Panc1 (cell line): ENCODE measurements at regions not wholly inside any gene's neighbourhood (a gene's known extent, or its start where the extent isn't known, plus 50 kb on each side); places are given as distances from the start of the nearest gene placed in this dataset.

ENCODE experiments used
- ATAC-seq: fragments of 200-7000 bp; cut with Tn5 transposase; 2 replicates; pipeline ENCODE4 v1.9.1; 2020; ENCODE audit warnings: mild to moderate bottlenecking, moderate library complexity
- BruUV-seq: library from RNA; stranded (reverse); fragments of 400-500 nt; replicated peaks from 2 replicates; lab custom pipeline; 2021; lab: Mats Ljungman, UMichigan
- CTCF ChIA-PET: fragments of 300-600 bp; sonication (Branson Sonifier 250); formaldehyde crosslinking; loops from one replicate; lab custom pipeline; 2022; ENCODE audit warnings: antibody characterized with exemption; lab: Charles Lee
- POLR2A ChIA-PET: fragments of 300-600 bp; sonication (Branson Sonifier 250); formaldehyde crosslinking; loops from one replicate; lab custom pipeline; 2022; ENCODE audit warnings: antibody characterized with exemption; lab: Charles Lee
- DNase-seq: peaks from one replicate; pipeline ENCODE4 v3.0.0-alpha.2; 2010; ENCODE audit warnings: low read depth, low spot score
- H3K27ac ChIP-seq: 2 replicates; pipeline ENCODE4 v1.5.1; 2011; ENCODE audit warnings: mild to moderate bottlenecking, low read length, inconsistent platforms
- H3K27me3 ChIP-seq: fragments of 200-500 bp; sonication (Bioruptor generic); 2 replicates; pipeline ENCODE4 v1.6.0; 2014; ENCODE audit warnings: low read length, inconsistent platforms; ENCODE audit not compliant: control insufficient read depth, insufficient read depth
- H3K36me3 ChIP-seq: fragments of 200-500 bp; sonication (Bioruptor generic); 2 replicates; pipeline ENCODE4 v1.5.1; 2014; ENCODE audit warnings: inconsistent platforms, mild to moderate bottlenecking, low read length, moderate library complexity; ENCODE audit not compliant: control insufficient read depth, insufficient read depth
- H3K4me1 ChIP-seq: 2 replicates; pipeline ENCODE4 v1.5.1; 2011; ENCODE audit warnings: inconsistent platforms, mild to moderate bottlenecking, low read length, moderate library complexity; ENCODE audit not compliant: control insufficient read depth, insufficient read depth
- H3K4me3 ChIP-seq, 2 experiments: 2 replicates each; pipeline ENCODE4 v1.5.1; 2011 to 2012; ENCODE audit warnings: low read depth in 2 of 2, low read length in 2 of 2, mild to moderate bottlenecking in 2 of 2, inconsistent platforms in 1 of 2, moderate library complexity in 1 of 2
- H3K9me3 ChIP-seq: fragments of 200-500 bp; sonication (Bioruptor generic); 2 replicates; pipeline ENCODE4 v1.5.1; 2014; ENCODE audit warnings: low read depth, mild to moderate bottlenecking, inconsistent platforms, low read length, moderate library complexity; ENCODE audit not compliant: control insufficient read depth, insufficient read depth
- POLR2AphosphoS5 ChIP-seq: IDR thresholded peaks from 2 replicates; pipeline ENCODE4 v1.6.1; 2012; ENCODE audit warnings: mild to moderate bottlenecking, low read depth, low read length, moderate library complexity
- SIN3A ChIP-seq: IDR thresholded peaks from 2 replicates; pipeline ENCODE4 v1.6.1; 2012; ENCODE audit warnings: low read depth, mild to moderate bottlenecking, low read length, moderate library complexity, borderline replicate concordance; ENCODE audit not compliant: insufficient read depth
- TCF7L2 ChIP-seq: IDR thresholded peaks from 2 replicates; pipeline ENCODE4 v1.6.1; 2011; ENCODE audit warnings: mild to moderate bottlenecking, low read depth, low read length, inconsistent platforms
- in situ Hi-C: cut with HindIII; loops from 2 replicates; pipeline ENCODE4 v1.10.0; 2016; ENCODE audit warnings: low sequenced_read_pairs, low pct_unique_long_range_greater_than_20kb
- intact Hi-C: fragments of 100-400 bp; cut with micrococcal nuclease; formaldehyde crosslinking; loops from one replicate; pipeline ENCODE4 v1.10.0; 2022; ENCODE audit not compliant: unreplicated experiment
- TF ChIP-seq, protein P1 (sequence below), 2 experiments: IDR thresholded peaks; 2 replicates each; pipeline ENCODE4 v1.6.1; 2011 to 2012; ENCODE audit warnings: low read depth in 2 of 2, control low read depth in 1 of 2, low read length in 1 of 2, mild to moderate bottlenecking in 1 of 2, moderate library complexity in 1 of 2; ENCODE audit not compliant: insufficient read depth in 1 of 2
- TF ChIP-seq, protein P2 (sequence below): fragments of 450-650 bp; IDR thresholded peaks from 2 replicates; pipeline ENCODE4 v1.5.1; 2017; ENCODE audit warnings: mild to moderate bottlenecking

DNA sequence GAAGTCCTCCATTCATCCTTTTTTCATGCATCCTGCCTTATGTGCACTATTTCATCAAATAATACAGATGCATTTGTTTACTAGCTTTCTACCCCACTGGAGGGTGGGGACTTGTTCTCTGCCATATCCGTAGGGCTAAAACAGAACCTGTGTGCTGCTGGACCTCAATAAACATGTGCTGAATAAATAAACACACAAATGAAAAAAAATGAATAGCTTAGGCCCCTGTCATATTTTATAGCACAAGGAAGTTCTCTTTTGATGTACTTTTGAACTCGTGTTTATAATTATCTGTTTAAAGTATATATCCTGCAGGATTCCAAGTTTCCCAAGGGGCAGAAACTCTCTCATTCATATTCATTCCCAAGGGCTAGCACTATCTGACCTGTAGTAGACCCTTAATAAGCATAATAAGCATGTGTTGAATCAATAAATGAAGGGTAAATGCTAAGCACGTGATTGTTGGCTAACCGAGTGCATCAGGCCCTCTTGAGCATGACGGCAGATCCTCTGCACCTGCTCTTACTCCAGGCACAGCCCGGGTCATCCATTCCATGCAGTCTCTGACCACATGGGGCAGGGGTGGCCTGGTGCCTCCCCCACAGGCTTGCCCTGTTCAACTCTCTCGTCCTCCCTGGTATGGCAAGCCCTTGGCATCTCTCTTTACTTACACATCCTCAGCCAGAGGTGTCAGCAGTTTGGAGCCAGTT is 474.1 kb upstream of the ZMIZ1 start:
- no peak overlapping the region for H3K4me3 ChIP-seq
- in situ Hi-C loops (no loop called here), intact Hi-C loops (no loop called here)
- ATAC-seq (no peak), DNase-seq (no peak)
- ChIA-PET CTCF (no interaction called here), POLR2A (no interaction called here)
- no peaks in the 10 kb centered on the region for H3K36me3 ChIP-seq
- no peaks in the 10 kb centered on the region for H3K4me1 ChIP-seq
- no TSS peak for BruUV-seq
- TF ChIP-seq, protein P1, sequence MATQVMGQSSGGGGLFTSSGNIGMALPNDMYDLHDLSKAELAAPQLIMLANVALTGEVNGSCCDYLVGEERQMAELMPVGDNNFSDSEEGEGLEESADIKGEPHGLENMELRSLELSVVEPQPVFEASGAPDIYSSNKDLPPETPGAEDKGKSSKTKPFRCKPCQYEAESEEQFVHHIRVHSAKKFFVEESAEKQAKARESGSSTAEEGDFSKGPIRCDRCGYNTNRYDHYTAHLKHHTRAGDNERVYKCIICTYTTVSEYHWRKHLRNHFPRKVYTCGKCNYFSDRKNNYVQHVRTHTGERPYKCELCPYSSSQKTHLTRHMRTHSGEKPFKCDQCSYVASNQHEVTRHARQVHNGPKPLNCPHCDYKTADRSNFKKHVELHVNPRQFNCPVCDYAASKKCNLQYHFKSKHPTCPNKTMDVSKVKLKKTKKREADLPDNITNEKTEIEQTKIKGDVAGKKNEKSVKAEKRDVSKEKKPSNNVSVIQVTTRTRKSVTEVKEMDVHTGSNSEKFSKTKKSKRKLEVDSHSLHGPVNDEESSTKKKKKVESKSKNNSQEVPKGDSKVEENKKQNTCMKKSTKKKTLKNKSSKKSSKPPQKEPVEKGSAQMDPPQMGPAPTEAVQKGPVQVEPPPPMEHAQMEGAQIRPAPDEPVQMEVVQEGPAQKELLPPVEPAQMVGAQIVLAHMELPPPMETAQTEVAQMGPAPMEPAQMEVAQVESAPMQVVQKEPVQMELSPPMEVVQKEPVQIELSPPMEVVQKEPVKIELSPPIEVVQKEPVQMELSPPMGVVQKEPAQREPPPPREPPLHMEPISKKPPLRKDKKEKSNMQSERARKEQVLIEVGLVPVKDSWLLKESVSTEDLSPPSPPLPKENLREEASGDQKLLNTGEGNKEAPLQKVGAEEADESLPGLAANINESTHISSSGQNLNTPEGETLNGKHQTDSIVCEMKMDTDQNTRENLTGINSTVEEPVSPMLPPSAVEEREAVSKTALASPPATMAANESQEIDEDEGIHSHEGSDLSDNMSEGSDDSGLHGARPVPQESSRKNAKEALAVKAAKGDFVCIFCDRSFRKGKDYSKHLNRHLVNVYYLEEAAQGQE (IDR thresholded peaks at IDR 0.05; ENCODE audit: insufficient read depth in 1 of 2, low read depth in 2 of 2, low read length in 1 of 2) = no peak
- TF ChIP-seq, protein P2, sequence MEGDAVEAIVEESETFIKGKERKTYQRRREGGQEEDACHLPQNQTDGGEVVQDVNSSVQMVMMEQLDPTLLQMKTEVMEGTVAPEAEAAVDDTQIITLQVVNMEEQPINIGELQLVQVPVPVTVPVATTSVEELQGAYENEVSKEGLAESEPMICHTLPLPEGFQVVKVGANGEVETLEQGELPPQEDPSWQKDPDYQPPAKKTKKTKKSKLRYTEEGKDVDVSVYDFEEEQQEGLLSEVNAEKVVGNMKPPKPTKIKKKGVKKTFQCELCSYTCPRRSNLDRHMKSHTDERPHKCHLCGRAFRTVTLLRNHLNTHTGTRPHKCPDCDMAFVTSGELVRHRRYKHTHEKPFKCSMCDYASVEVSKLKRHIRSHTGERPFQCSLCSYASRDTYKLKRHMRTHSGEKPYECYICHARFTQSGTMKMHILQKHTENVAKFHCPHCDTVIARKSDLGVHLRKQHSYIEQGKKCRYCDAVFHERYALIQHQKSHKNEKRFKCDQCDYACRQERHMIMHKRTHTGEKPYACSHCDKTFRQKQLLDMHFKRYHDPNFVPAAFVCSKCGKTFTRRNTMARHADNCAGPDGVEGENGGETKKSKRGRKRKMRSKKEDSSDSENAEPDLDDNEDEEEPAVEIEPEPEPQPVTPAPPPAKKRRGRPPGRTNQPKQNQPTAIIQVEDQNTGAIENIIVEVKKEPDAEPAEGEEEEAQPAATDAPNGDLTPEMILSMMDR = no peak
- TF ChIP-seq TCF7L2 (no peak), SIN3A (no peak), POLR2AphosphoS5 (no peak)
- no peaks in the 10 kb centered on the region for H3K9me3 ChIP-seq
- H3K27me3 ChIP-seq = peaks cover 17% of the 10 kb centered on the region; the same call in 1 of the 2 replicates
- H3K27ac ChIP-seq = no peak overlapping the region

DNA sequence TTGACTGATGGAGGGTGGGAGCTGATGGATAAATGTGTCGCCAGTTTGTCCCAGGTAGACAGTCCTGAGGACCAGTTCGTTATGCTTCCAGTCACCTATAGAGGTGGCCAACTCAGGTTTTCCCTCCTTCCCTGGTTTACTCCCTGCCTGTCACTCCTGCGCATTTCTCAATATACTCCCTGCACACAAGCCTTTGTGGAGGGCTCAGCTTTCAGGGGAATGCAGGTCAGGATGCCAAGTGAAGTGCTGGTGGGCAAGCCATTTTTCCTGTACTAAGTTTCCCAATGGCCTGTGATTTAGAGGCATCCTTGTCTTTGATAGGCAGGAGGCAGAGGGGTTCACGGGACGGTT is 473.5 kb upstream of the ZMIZ1 start:
- no TSS peak for BruUV-seq
- Histone ChIP-seq H3K27ac (no peak overlapping the region), H3K36me3 (no peaks in the 10 kb centered on the region), H3K4me1 (no peaks in the 10 kb centered on the region), H3K9me3 (no peaks in the 10 kb centered on the region), H3K4me3 (no peak overlapping the region), H3K27me3 (peaks cover 14% of the 10 kb centered on the region; the same call in 1 of the 2 replicates)
- ChIA-PET POLR2A (no interaction called here), CTCF (no interaction called here)
- intact Hi-C loops = no loop called here
- TF ChIP-seq, protein P1 (IDR thresholded peaks at IDR 0.05; ENCODE audit: insufficient read depth in 1 of 2, low read depth in 2 of 2, low read length in 1 of 2) = no peak
- TF ChIP-seq POLR2AphosphoS5 = no peak
- TF ChIP-seq TCF7L2 = no peak
- no peak for TF ChIP-seq SIN3A
- TF ChIP-seq, protein P2 = no peak
- no peak for DNase-seq
- in situ Hi-C loops = no loop called here
- no peak for ATAC-seq
